SK-N-SH (cell line): ENCODE measurements at regions not wholly inside any gene's neighbourhood (a gene's known extent, or its start where the extent isn't known, plus 50 kb on each side); places are given as distances from the start of the nearest gene placed in this dataset.

Experiments
- CTCF ChIA-PET: fragments of 300-600, 350-600 bp; formaldehyde crosslinking; extraction: SDS; loops from one replicate; lab custom pipeline; 2021; lab: Yijun Ruan, JAX
- POLR2A ChIA-PET: fragments of 350-600 bp; sonication (Branson Sonifier 250); formaldehyde crosslinking; extraction: SDS; loops from one replicate; lab custom pipeline; 2020; ENCODE audit warnings: antibody characterized with exemption, inconsistent platforms; lab: Yijun Ruan, JAX
- DNase-seq: peaks from one replicate; pipeline ENCODE4 v3.0.0; 2012
- H2AFZ ChIP-seq: fragments of 200-600 bp; sonication (generic); 2 replicates; pipeline ENCODE4 v1.8.1; 2016; ENCODE audit warnings: antibody characterized with exemption, mild to moderate bottlenecking, low read depth
- H3F3A ChIP-seq: fragments of 200-600 bp; sonication (generic); replicated peaks from 2 replicates; pipeline ENCODE3; 2016; ENCODE audit warnings: antibody characterized with exemption, mild to moderate bottlenecking; ENCODE audit not compliant: insufficient read depth
- H3K27ac ChIP-seq, 2 experiments: fragments of 200-500 bp in 1 of 2; fragments of 200-600 bp in 1 of 2; sonication (Bioruptor generic) in 1 of 2; sonication (generic), shearing (Covaris generic) in 1 of 2; 2 replicates each; pipeline versions ENCODE4 v1.5.1 to v1.6.1; 2014 to 2016; ENCODE audit warnings: low read depth in 2 of 2, inconsistent platforms in 1 of 2, low read length in 1 of 2, mild to moderate bottlenecking in 1 of 2, mixed read lengths in 1 of 2
- H3K27me3 ChIP-seq: fragments of 200-600 bp; sonication (generic), shearing (Covaris generic); 2 replicates; pipeline ENCODE4 v1.6.1; 2016; ENCODE audit warnings: mixed run types; ENCODE audit not compliant: insufficient read depth
- H3K36me3 ChIP-seq, 2 experiments: fragments of 200-500 bp in 1 of 2; fragments of 200-600 bp in 1 of 2; sonication (Bioruptor generic) in 1 of 2; sonication (generic) in 1 of 2; replicated peaks in 1 of 2; 2 replicates each; pipeline versions ENCODE3 to v1.5.1; 2014 to 2016; ENCODE audit warnings: low read length in 1 of 2, mild to moderate bottlenecking in 1 of 2; ENCODE audit not compliant: insufficient read depth in 2 of 2, control insufficient read depth in 1 of 2
- H3K4me1 ChIP-seq, 2 experiments: fragments of 200-500 bp in 1 of 2; fragments of 200-600 bp in 1 of 2; sonication (Bioruptor generic) in 1 of 2; sonication (generic), shearing (Covaris generic) in 1 of 2; 2 replicates each; pipeline versions ENCODE4 v1.5.1 to v1.6.1; 2014 to 2016; ENCODE audit warnings: low read depth in 1 of 2, low read length in 1 of 2, mixed run types in 1 of 2; ENCODE audit not compliant: insufficient read depth in 2 of 2, control insufficient read depth in 1 of 2
- H3K4me2 ChIP-seq: fragments of 200-600 bp; sonication (generic), shearing (Covaris generic); 2 replicates; pipeline ENCODE4 v1.6.1; 2017; ENCODE audit warnings: mixed run types
- H3K4me3 ChIP-seq, 2 experiments: fragments of 200-500 bp in 1 of 2; fragments of 200-600 bp in 1 of 2; sonication (Bioruptor generic) in 1 of 2; sonication (generic), shearing (Covaris generic) in 1 of 2; 2 replicates each; pipeline versions ENCODE4 v1.5.1 to v1.8.1; 2014 to 2016; ENCODE audit warnings: low read depth in 2 of 2, inconsistent platforms in 1 of 2, low read length in 1 of 2, mild to moderate bottlenecking in 1 of 2, mixed read lengths in 1 of 2, moderate library complexity in 1 of 2
- H3K79me2 ChIP-seq: fragments of 200-600 bp; sonication (generic); 2 replicates; pipeline ENCODE4 v1.8.1; 2017; ENCODE audit warnings: mild to moderate bottlenecking; ENCODE audit not compliant: insufficient read depth
- H3K9ac ChIP-seq: fragments of 200-600 bp; sonication (generic); 2 replicates; pipeline ENCODE4 v1.6.1; 2017; ENCODE audit warnings: mixed run types
- H3K9me2 ChIP-seq: fragments of 200-600 bp; sonication (generic); 2 replicates; pipeline ENCODE4 v1.6.1; 2017; ENCODE audit warnings: mixed run types
- H3K9me3 ChIP-seq: fragments of 200-600 bp; sonication (generic); 2 replicates; pipeline ENCODE4 v1.6.1; 2017; ENCODE audit warnings: mixed run types, mild to moderate bottlenecking, moderate library complexity
- H4K20me1 ChIP-seq: fragments of 200-600 bp; sonication (generic); 2 replicates; pipeline ENCODE4 v1.6.1; 2017; ENCODE audit warnings: mild to moderate bottlenecking, mixed run types; ENCODE audit not compliant: insufficient read depth
- ELF1 ChIP-seq: IDR thresholded peaks from 2 replicates; pipeline ENCODE4 v1.4.0; 2012
- EP300 ChIP-seq, 2 experiments: IDR thresholded peaks; 2 replicates each; pipeline versions ENCODE4 v1.4.0 to v1.6.1; 2012; ENCODE audit warnings: borderline replicate concordance in 1 of 2, low read depth in 1 of 2, low read length in 1 of 2
- EZH2phosphoT487 ChIP-seq: fragments of 200-600 bp; sonication (generic); IDR thresholded peaks from 2 replicates; pipeline ENCODE4 v1.6.1; 2017; ENCODE audit warnings: low read depth, mixed run types, mild to moderate bottlenecking, antibody characterized with exemption, moderate library complexity, borderline replicate concordance
- FOXM1 ChIP-seq: IDR thresholded peaks from 2 replicates; pipeline ENCODE4 v1.4.0; 2012; ENCODE audit warnings: low read depth, mild to moderate bottlenecking
- GABPA ChIP-seq: IDR thresholded peaks from 2 replicates; pipeline ENCODE4 v1.4.0; 2012; ENCODE audit warnings: low read depth, mild to moderate bottlenecking
- GATA2 ChIP-seq: sonication (generic); formaldehyde crosslinking; IDR thresholded peaks from 2 replicates; pipeline ENCODE4 v1.5.0; 2020; ENCODE audit warnings: mild to moderate bottlenecking, missing genetic modification reagents
- JUND ChIP-seq: IDR thresholded peaks from 2 replicates; pipeline ENCODE4 v1.4.0; 2012
- MEF2A ChIP-seq: IDR thresholded peaks from 2 replicates; pipeline ENCODE4 v1.4.0; 2012; ENCODE audit warnings: low read depth, borderline replicate concordance
- POLR2AphosphoS5 ChIP-seq: IDR thresholded peaks from 2 replicates; pipeline ENCODE4 v1.6.1; 2012; ENCODE audit warnings: low read depth, low read length
- RAD21 ChIP-seq: IDR thresholded peaks from 2 replicates; pipeline ENCODE4 v1.6.1; 2012; ENCODE audit warnings: mild to moderate bottlenecking, low read length
- RFX5 ChIP-seq: IDR thresholded peaks from 2 replicates; pipeline ENCODE4 v1.6.1; 2012; ENCODE audit warnings: mild to moderate bottlenecking, improper control_type of control experiment, low read length
- RXRA ChIP-seq: IDR thresholded peaks from 2 replicates; pipeline ENCODE4 v1.4.0; 2012; ENCODE audit warnings: low read depth, mild to moderate bottlenecking, borderline replicate concordance
- TCF12 ChIP-seq: IDR thresholded peaks from 2 replicates; pipeline ENCODE4 v1.4.0; 2012
- YY1 ChIP-seq: IDR thresholded peaks from 2 replicates; pipeline ENCODE4 v1.4.0; 2012; ENCODE audit warnings: low read depth, mild to moderate bottlenecking
- WGBS: methylation state at CpG from one replicate; pipeline ENCODE4 v1.1.6; 2017; ENCODE audit warnings: low lambda C conversion rate; 5-methylcytosine and 5-hydroxymethylcytosine counted together
- TF ChIP-seq, protein P1 (sequence below): fragments of 150-350 bp; IDR thresholded peaks from 2 replicates; pipeline ENCODE4 v1.6.1; 2017; ENCODE audit warnings: antibody characterized with exemption, low read length, low read depth, borderline replicate concordance
- TF ChIP-seq, protein P2 (sequence below): IDR thresholded peaks from 2 replicates; pipeline ENCODE4 v1.4.0; 2012; ENCODE audit warnings: low read depth, borderline replicate concordance
- TF ChIP-seq, protein P3 (sequence below): IDR thresholded peaks from 2 replicates; pipeline ENCODE4 v1.4.0; 2012; ENCODE audit warnings: low read depth, borderline replicate concordance

DNA sequence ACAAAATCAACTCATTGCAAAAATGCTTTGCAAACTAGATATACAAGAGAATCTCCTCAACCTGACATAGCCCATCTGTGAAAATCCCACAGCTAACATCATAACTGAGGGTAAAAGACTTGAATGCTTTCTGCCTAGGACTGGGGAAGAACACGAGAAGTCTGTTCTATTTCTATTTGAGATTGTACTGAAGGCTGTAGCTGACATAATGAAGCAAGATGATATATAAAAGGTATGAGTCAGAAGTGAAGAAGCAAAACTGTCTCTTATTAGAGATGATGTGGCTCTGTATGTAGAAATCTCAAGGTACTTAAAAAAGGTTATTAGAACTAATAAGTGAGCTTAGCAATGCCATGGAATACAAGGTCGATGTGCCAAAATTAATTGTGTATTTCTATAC, 639.9 kb upstream of the PFKP start (continued):
- TF ChIP-seq, protein P1, sequence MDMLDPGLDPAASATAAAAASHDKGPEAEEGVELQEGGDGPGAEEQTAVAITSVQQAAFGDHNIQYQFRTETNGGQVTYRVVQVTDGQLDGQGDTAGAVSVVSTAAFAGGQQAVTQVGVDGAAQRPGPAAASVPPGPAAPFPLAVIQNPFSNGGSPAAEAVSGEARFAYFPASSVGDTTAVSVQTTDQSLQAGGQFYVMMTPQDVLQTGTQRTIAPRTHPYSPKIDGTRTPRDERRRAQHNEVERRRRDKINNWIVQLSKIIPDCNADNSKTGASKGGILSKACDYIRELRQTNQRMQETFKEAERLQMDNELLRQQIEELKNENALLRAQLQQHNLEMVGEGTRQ = no peak
- TF ChIP-seq EZH2phosphoT487 = no peak
- TF ChIP-seq GABPA = no peak
- TF ChIP-seq EP300 (IDR thresholded peaks at IDR 0.05; ENCODE audit: borderline replicate concordance in 1 of 2, low read depth in 1 of 2, low read length in 1 of 2) = no peak
- TF ChIP-seq TCF12 = no peak
- TF ChIP-seq JUND = no peak
- TF ChIP-seq GATA2 (CRISPR knock-in tag) = no peak
- TF ChIP-seq RXRA = no peak
- no peak for TF ChIP-seq FOXM1
- no peak for TF ChIP-seq MEF2A
- no peak for TF ChIP-seq YY1
- TF ChIP-seq RFX5 = no peak

DNA sequence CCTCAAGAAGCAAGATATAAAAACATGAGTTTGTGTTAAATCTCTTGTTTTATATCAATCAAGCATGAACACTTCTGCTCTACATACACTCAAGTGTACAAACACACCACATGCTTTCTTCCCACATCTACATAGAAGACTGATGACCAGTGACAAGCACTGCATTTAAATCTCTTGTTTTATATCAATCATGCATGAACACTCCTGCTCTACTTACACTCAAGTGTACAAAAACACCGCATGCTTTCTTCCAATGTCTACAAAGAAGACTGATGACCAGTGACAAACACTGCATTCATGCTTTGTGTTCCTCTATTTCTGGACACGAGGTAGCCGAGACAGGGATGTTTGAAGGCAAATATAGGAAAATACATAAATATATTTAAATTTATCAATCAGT, 642.0 kb upstream of the PFKP start:
- DNase-seq = no peak
- 24% methylated on average over 3 of the region's 3 CpGs for WGBS
- no peaks in the 10 kb centered on the region for H4K20me1 ChIP-seq
- H2AFZ ChIP-seq = no peak overlapping the region
- CTCF ChIA-PET = no interaction called here
- no peak overlapping the region for H3K27ac ChIP-seq
- no peaks in the 10 kb centered on the region for H3K9me3 ChIP-seq
- no peaks in the 10 kb centered on the region for H3K36me3 ChIP-seq
- no peaks in the 10 kb centered on the region for H3K27me3 ChIP-seq
- H3K9me2 ChIP-seq = no peaks in the 10 kb centered on the region
- no peaks in the 10 kb centered on the region for H3K4me1 ChIP-seq
- POLR2A ChIA-PET = no interaction called here
- H3F3A ChIP-seq = no peaks in the 10 kb centered on the region
- no peak overlapping the region for H3K9ac ChIP-seq
- TF ChIP-seq RAD21 = no peak
- no peak for TF ChIP-seq POLR2AphosphoS5
- TF ChIP-seq TCF12 = no peak
- TF ChIP-seq ELF1 = no peak
- TF ChIP-seq, protein P2, sequence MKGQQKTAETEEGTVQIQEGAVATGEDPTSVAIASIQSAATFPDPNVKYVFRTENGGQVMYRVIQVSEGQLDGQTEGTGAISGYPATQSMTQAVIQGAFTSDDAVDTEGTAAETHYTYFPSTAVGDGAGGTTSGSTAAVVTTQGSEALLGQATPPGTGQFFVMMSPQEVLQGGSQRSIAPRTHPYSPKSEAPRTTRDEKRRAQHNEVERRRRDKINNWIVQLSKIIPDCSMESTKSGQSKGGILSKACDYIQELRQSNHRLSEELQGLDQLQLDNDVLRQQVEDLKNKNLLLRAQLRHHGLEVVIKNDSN = no peak
- no peak for TF ChIP-seq RFX5
- TF ChIP-seq, protein P3, sequence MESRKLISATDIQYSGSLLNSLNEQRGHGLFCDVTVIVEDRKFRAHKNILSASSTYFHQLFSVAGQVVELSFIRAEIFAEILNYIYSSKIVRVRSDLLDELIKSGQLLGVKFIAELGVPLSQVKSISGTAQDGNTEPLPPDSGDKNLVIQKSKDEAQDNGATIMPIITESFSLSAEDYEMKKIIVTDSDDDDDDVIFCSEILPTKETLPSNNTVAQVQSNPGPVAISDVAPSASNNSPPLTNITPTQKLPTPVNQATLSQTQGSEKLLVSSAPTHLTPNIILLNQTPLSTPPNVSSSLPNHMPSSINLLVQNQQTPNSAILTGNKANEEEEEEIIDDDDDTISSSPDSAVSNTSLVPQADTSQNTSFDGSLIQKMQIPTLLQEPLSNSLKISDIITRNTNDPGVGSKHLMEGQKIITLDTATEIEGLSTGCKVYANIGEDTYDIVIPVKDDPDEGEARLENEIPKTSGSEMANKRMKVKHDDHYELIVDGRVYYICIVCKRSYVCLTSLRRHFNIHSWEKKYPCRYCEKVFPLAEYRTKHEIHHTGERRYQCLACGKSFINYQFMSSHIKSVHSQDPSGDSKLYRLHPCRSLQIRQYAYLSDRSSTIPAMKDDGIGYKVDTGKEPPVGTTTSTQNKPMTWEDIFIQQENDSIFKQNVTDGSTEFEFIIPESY = no peak
- no peak overlapping the region for H3K4me3 ChIP-seq
- H3K4me2 ChIP-seq = no peak overlapping the region
- H3K79me2 ChIP-seq = no peaks in the 10 kb centered on the region
